HG03060 (cell line): ENCODE measurements at regions not wholly inside any gene's neighbourhood (a gene's known extent, or its start where the extent isn't known, plus 50 kb on each side); places are given as distances from the start of the nearest gene placed in this dataset.

Source experiments
- ATAC-seq: cut with Tn5 transposase; IDR thresholded peaks from one replicate; pipeline ENCODE4 v1.9.1; 2021; ENCODE audit warnings: low read depth, moderate number of reproducible peaks; ENCODE audit not compliant: unreplicated experiment

- no peak for ATAC-seq
These were observed 255.2 kb downstream of the RAD51AP2 start for GRCh38 chr2:17262854-17263569.

- ATAC-seq: no peak
These were observed 258.6 kb downstream of the RAD51AP2 start for GRCh38 chr2:17259613-17260012.

GRCh38 chr2:17258861-17259260 lies 259.4 kb downstream of the RAD51AP2 start:
- no peak for ATAC-seq

- ATAC-seq: no peak
These were observed 260.9 kb downstream of the RAD51AP2 start for GRCh38 chr2:17257189-17257909.

- no peak for ATAC-seq
These were observed 263.2 kb downstream of the RAD51AP2 start for GRCh38 chr2:17255071-17255470.

- no peak for ATAC-seq
These were observed 263.8 kb downstream of the RAD51AP2 start for GRCh38 chr2:17254421-17254820.

- no peak for ATAC-seq
These were observed 266.0 kb downstream of the RAD51AP2 start for GRCh38 chr2:17252258-17252657.

- ATAC-seq: no peak
These were observed 267.1 kb downstream of the RAD51AP2 start for GRCh38 chr2:17251171-17251570.

- ATAC-seq: no peak
These were observed 269.0 kb downstream of the RAD51AP2 start for GRCh38 chr2:17249249-17249648.

- ATAC-seq: no peak
These were observed 272.3 kb downstream of the RAD51AP2 start for GRCh38 chr2:17245906-17246305.

GRCh38 chr2:17242813-17243485 lies 275.3 kb downstream of the RAD51AP2 start:
- no peak for ATAC-seq

GRCh38 chr2:17239550-17239949 lies 278.7 kb downstream of the RAD51AP2 start:
- ATAC-seq: no peak

- ATAC-seq: no peak
These were observed 283.1 kb downstream of the RAD51AP2 start for GRCh38 chr2:17235167-17235566.

GRCh38 chr2:17232776-17233556 lies 285.3 kb downstream of the RAD51AP2 start:
- ATAC-seq: no peak

- ATAC-seq: no peak
These were observed 286.8 kb downstream of the RAD51AP2 start for GRCh38 chr2:17231394-17231965.

- no peak for ATAC-seq
These were observed 288.8 kb downstream of the RAD51AP2 start for GRCh38 chr2:17229414-17229813.

GRCh38 chr2:17228461-17228860 lies 289.8 kb downstream of the RAD51AP2 start:
- ATAC-seq: no peak

GRCh38 chr2:17227856-17228255 lies 290.4 kb downstream of the RAD51AP2 start:
- ATAC-seq: no peak

GRCh38 chr2:17226941-17227490 lies 291.2 kb downstream of the RAD51AP2 start:
- ATAC-seq: no peak

- ATAC-seq: no peak
These were observed 295.0 kb downstream of the RAD51AP2 start for GRCh38 chr2:17223211-17223610.
